ENCODE measurements at regions not wholly inside any gene's neighbourhood (a gene's known extent, or its start where the extent isn't known, plus 50 kb on each side); places are given as distances from the start of the nearest gene placed in this dataset.

DNA sequence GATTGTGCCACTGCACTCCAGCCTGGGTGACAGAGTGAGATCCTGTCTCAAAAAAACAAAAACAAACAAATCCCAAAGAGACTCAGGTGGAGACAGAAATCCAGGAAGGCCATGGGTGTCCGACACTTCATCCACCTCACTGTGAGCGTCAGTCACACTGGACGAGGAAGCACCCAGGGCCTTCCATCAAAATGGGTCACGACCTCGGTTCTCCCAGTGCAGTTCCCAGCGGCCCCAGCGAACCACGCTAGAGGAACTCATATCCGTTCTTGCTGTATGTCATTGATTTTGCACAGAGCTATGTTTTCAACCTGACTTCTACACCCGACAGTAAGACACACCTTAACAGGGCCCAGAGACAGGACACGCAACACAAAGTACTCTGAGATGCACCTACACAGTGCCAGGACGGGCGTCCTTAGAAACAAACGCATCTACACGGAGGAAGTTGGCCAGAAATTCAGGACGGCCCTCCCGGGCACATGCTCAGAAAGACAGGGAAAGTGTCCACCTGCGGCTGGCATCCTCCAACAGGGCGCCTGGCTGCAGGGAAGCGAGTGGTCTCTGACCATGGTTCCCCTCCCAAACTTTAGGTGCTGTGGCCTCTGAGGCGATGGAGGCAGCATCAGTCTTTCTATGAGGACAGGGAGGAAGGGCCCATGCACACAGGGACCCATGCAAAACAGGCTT, 410.5 kb downstream of the CTTN start:
- TF ChIP-seq, protein P1, sequence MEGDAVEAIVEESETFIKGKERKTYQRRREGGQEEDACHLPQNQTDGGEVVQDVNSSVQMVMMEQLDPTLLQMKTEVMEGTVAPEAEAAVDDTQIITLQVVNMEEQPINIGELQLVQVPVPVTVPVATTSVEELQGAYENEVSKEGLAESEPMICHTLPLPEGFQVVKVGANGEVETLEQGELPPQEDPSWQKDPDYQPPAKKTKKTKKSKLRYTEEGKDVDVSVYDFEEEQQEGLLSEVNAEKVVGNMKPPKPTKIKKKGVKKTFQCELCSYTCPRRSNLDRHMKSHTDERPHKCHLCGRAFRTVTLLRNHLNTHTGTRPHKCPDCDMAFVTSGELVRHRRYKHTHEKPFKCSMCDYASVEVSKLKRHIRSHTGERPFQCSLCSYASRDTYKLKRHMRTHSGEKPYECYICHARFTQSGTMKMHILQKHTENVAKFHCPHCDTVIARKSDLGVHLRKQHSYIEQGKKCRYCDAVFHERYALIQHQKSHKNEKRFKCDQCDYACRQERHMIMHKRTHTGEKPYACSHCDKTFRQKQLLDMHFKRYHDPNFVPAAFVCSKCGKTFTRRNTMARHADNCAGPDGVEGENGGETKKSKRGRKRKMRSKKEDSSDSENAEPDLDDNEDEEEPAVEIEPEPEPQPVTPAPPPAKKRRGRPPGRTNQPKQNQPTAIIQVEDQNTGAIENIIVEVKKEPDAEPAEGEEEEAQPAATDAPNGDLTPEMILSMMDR (IDR thresholded peaks at IDR 0.05; ENCODE audit: poor library complexity), result no peak
- TF ChIP-seq EZH2 (IDR thresholded peaks at IDR 0.05; ENCODE audit: borderline replicate concordance) (no peak), EZH2phosphoT487 (IDR thresholded peaks at IDR 0.05; ENCODE audit: low read depth, severe bottlenecking, unreplicated experiment) (no peak)
